LNCAP (cell line): ENCODE measurements at regions not wholly inside any gene's neighbourhood (a gene's known extent, or its start where the extent isn't known, plus 50 kb on each side); places are given as distances from the start of the nearest gene placed in this dataset.

Experiments
- TF ChIP-seq, protein P1 (sequence below): fragments of 450-650 bp; IDR thresholded peaks from 2 replicates; pipeline ENCODE4 v1.5.1; 2017; ENCODE audit warnings: mild to moderate bottlenecking

DNA sequence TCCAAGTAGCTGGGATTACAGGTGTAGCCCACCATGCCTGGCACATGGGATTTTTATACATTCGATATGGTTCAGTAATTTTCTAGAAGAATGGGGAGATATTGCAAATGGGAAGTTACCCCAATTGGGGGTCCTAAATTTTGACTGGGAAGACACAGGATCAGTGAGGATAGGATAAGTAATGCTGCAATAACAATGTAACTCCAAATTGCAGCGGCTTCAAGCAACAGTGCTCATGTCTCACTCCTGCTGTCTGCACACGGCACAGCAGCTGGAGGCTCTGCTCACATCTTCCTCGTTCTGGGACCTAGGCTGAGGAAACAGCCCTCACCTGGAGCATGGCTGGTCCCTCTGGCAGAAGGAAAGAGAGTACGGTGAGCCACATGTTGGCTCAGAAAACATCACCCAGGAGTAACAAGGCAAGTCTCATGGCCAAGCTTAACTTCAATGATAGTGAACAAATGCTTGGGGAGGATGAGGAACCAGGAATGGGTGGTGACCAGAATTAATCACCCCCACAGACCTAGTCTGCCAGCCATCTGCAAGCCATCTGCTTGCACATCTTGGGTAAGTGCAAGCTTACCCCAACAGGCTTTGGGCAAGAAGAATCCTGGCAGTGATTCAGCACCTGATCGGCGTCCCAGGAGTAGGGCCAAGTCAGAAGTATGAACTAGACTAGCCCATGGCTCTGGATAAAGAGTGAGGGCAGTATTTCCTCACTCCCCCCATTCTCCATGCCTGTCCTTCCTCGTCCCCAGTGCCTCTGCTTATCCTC, 229.2 kb downstream of the COPRS start:
- TF ChIP-seq, protein P1, sequence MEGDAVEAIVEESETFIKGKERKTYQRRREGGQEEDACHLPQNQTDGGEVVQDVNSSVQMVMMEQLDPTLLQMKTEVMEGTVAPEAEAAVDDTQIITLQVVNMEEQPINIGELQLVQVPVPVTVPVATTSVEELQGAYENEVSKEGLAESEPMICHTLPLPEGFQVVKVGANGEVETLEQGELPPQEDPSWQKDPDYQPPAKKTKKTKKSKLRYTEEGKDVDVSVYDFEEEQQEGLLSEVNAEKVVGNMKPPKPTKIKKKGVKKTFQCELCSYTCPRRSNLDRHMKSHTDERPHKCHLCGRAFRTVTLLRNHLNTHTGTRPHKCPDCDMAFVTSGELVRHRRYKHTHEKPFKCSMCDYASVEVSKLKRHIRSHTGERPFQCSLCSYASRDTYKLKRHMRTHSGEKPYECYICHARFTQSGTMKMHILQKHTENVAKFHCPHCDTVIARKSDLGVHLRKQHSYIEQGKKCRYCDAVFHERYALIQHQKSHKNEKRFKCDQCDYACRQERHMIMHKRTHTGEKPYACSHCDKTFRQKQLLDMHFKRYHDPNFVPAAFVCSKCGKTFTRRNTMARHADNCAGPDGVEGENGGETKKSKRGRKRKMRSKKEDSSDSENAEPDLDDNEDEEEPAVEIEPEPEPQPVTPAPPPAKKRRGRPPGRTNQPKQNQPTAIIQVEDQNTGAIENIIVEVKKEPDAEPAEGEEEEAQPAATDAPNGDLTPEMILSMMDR = no peak

DNA sequence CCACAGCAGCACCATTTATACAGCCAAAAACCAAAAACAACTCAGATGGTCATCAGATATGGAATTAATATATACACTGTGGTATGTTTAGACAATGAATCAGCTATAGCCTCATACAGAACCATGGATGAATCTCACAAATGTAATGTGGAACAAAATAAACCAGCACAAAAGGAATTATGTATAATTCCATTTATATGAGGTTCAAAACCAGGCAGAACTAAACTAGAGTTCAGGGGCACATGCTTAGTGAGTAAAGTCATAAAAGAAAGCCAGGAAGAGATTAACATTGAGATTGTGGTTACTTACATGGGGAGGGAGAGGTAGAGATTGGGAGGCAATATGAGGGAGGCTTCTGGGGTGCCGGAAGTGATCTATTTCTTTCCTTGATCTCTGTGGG, 231.1 kb downstream of the COPRS start:
- TF ChIP-seq, protein P1 = no peak

DNA sequence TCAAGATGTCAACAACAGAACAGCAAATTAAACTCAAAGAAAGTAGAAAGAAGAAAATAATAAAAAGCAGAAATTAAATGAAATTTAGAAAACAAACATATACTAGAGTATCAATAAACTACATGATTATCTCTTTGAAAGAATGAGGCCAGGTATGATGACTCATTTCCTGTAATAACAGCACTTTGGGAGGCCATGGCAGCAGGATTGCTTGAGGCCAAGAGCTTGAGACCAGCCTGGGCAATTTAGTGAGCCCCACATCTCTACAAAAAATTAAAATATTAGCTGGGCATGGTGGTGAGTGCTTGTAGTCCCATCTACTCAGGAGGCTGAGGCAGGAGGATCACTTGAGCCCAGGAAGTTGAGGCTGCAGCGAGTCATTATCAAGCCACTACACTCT, 232.5 kb downstream of the RAB11FIP4 start:
- TF ChIP-seq, protein P1 = no peak

DNA sequence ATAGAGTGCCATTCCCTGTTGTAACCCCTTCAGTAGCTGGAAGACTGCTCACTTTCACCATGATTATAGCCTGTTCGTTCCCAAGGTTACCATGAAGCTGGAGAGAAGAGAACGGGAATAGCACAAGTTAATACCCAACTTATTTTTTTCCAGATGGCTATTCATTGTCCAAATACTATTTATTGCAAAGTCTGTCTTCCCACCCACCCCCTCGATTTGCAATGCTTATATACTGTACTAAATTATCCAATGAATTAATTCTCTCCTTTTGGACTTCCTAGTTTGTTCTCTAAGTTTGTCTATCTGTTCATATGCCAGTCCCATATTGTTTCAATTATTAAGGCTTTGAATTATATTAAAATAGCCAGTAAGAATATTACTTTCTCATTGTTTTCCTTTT, 231.0 kb downstream of the RAB11FIP4 start:
- TF ChIP-seq, protein P1 = no peak

DNA sequence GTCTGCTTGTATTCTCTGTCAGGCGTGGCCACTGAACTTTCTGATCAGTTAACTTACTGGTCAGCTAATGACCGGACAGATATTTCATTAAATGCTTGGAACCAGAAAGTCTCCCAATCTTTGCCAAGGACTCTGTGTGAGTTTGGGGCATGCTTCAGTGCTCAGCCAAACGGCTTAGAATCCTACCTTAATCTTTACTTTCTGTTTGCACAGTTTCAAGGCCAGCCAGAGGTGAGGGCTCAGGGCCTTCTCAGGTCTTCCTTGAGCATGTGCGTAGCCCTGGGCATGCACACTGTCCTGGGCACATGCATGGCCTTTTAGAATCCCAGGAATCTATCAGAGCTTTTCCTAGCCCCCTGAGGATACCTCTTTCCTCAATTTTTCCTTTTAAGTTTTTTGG, 230.1 kb downstream of the RAB11FIP4 start:
- TF ChIP-seq, protein P1 = no peak

DNA sequence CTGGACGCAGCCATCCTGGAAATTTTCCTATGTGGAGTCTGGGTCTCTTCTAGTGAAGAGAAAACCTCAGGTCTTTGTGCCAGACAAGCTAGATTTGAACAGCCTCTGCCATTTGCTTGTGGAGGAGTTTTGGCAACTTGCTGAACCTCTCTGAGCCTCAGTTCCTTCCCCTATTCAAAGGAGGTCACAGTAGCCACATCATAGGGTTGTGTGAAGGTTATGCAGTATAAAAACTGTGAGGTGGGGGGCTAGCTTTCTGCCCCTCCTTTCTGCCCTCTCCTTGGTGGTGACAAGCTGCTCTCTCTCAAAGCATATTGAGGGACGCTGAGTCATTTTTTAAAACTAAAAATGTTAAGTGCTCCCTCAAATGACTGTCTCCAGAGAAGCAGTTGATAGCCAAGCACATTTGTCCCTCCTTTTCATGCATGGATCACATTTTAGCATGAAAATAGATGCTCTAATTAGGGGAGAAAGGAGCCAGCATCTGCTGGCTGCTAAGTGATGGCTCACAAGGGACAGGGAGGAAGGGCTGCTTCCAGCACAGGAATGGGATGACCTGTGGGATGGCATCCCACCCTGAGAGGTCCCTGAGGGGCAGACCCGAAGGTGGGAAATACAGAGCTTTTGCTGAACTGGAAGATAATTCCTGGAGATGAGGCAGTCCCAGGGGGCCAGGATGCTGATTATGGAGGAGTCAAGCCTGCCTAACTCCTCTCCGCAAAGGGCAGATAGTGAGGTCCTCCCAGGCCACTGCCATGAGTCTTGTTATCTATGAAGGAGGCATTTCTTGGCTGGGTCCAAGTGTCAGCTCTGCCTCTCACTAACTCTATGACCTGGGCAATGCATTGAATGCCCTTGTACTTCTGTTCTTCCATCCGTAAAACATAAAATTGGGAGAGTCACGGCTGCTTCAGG, 218.8 kb downstream of the RAB11FIP4 start:
- TF ChIP-seq, protein P1 = no peak

DNA sequence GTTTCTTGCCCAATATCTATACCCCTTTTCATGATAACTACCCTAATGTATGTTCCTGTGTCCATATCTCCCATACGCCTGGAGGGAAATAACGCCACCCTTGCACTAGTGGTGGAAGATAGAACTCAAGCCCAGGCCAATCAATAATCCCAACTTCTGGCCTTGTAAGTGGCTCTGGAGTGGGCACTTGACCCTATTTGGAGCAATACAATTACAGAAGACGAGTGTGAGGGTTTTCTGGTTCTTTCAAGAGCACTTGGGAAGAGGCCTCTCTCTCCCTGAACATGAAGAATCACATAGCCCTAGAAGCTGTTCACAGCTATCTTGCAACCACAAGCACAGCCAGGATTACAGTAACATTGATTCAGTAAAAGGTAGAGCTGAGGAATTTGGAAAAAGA, 217.9 kb downstream of the RAB11FIP4 start:
- TF ChIP-seq, protein P1 = no peak
